ENCODE measurements at regions not wholly inside any gene's neighbourhood (a gene's known extent, or its start where the extent isn't known, plus 50 kb on each side); places are given as distances from the start of the nearest gene placed in this dataset.

DNA sequence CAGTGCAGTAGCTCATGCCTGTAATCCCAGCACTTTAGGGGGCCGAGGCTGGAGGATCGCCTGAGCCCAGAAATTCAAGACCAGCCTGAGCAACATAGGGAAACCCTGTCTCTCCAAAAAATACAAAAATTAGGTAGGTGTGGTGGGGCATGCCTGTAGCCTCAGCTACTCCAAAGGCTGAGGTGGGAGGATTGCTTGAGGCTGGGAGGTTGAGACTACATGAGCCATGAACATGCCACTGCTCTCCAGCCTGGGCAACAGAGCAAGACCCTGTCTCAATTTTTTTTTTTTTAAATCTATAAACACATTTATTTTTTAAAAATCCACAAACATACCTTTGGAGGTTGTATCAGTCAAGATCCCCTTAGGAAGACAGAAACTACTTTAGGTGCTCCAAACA lies 326.3 kb downstream of the EPHA4 start:
- TF ChIP-seq, protein P1, sequence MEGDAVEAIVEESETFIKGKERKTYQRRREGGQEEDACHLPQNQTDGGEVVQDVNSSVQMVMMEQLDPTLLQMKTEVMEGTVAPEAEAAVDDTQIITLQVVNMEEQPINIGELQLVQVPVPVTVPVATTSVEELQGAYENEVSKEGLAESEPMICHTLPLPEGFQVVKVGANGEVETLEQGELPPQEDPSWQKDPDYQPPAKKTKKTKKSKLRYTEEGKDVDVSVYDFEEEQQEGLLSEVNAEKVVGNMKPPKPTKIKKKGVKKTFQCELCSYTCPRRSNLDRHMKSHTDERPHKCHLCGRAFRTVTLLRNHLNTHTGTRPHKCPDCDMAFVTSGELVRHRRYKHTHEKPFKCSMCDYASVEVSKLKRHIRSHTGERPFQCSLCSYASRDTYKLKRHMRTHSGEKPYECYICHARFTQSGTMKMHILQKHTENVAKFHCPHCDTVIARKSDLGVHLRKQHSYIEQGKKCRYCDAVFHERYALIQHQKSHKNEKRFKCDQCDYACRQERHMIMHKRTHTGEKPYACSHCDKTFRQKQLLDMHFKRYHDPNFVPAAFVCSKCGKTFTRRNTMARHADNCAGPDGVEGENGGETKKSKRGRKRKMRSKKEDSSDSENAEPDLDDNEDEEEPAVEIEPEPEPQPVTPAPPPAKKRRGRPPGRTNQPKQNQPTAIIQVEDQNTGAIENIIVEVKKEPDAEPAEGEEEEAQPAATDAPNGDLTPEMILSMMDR (conservative IDR thresholded peaks at IDR 0.05; ENCODE audit: low read depth, low read length) = no peak
- TF ChIP-seq EZH2 (IDR thresholded peaks at IDR 0.05; ENCODE audit: low read length, unreplicated experiment) = no peak
- TF ChIP-seq EZH2phosphoT487 (IDR thresholded peaks at IDR 0.05; ENCODE audit: borderline replicate concordance, low read length) = no peak
